LNCAP (cell line): ENCODE measurements at regions not wholly inside any gene's neighbourhood (a gene's known extent, or its start where the extent isn't known, plus 50 kb on each side); places are given as distances from the start of the nearest gene placed in this dataset.

Experiments used
- TF ChIP-seq, protein P1 (sequence below): fragments of 450-650 bp; IDR thresholded peaks from 2 replicates; pipeline ENCODE4 v1.5.1; 2017; ENCODE audit warnings: mild to moderate bottlenecking

DNA sequence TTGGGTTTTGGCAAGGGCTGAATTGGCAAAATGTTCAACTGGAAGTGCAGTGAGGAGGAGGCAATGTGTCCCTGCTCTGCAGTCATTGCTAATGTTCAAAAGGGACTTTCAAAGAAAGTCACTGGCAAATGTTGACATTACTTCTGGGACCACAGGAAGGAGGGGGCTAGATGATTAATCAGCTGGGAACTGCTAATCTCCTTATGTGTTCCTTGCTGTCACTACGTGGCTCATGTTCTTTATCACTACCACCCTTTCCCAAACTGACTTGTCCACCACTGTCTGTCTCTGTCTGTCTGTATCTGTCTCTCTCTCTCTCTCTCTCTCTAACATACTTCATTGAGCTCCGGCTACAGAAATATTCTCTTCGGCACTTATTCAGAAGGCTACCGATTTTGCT is 86.9 kb upstream of the MTPN start:
- TF ChIP-seq, protein P1, sequence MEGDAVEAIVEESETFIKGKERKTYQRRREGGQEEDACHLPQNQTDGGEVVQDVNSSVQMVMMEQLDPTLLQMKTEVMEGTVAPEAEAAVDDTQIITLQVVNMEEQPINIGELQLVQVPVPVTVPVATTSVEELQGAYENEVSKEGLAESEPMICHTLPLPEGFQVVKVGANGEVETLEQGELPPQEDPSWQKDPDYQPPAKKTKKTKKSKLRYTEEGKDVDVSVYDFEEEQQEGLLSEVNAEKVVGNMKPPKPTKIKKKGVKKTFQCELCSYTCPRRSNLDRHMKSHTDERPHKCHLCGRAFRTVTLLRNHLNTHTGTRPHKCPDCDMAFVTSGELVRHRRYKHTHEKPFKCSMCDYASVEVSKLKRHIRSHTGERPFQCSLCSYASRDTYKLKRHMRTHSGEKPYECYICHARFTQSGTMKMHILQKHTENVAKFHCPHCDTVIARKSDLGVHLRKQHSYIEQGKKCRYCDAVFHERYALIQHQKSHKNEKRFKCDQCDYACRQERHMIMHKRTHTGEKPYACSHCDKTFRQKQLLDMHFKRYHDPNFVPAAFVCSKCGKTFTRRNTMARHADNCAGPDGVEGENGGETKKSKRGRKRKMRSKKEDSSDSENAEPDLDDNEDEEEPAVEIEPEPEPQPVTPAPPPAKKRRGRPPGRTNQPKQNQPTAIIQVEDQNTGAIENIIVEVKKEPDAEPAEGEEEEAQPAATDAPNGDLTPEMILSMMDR, result no peak

DNA sequence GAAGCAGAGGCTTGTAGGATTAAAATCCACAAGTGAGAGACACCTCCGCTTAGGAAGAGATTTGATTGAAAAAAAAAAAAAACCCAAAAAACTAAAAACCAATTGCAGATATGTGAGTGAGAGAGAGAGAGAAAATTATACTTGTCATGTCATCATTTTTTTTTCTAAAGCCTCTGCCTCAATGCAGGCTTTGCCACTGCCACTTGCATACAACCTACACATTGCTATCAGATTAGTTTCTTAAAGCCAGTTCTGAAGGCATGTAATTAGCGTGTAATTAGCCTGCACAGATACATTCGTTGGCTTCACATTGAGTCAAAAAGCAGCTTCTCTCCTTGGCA is 86.1 kb upstream of the MTPN start:
- TF ChIP-seq, protein P1, result no peak

DNA sequence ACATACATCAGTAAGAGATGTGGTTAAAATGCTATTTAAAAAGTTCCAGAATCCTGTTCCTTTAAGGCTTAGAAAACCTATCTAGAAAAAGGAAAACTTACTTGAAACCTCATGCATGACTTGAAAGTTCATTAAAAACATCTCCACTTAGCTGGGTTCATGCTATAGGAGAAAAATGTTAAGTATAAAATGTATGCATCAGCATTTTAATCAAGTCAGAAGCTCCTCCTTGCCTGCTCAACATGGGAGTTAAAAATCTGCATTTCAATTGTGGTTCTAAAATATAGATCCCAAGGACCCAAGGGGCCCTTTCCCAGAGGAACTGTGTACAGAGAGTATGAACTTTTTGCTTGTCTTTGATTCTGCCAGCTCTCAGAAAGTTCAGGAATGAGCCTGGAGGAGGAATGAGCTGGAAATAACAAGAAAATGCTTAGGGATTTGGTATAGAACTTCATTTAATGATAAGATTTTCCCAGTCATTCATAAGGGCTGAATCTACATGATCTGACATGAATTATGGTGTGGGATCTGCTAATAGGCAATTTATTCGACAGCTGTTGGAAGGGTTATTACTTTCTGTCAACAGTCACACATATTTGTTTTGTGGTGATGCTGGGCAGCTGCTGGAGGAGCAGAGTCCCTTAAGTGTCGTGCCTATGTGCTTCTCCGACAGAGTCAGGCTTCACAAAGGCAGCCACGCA is 85.6 kb upstream of the MTPN start:
- TF ChIP-seq, protein P1, result no peak

DNA sequence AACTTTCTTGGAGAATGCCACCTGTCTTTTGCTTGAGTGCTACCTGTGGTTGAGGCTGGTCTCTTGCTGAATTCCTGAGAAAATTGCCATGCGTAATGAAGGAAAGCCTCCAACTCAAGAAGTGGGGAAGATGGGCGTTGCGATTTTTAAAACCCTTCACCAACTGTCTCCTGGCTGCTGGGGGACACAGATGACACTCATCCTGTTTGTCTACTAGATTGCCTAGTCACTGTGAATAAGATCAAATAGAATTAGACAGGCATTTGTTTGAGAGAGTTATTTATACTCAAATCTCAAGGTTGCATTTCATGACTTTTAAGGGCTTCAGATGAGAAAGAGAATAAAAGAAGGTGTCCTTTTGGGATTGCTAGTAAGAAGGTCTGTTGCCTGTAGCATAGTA is 84.3 kb upstream of the MTPN start:
- TF ChIP-seq, protein P1, result no peak

DNA sequence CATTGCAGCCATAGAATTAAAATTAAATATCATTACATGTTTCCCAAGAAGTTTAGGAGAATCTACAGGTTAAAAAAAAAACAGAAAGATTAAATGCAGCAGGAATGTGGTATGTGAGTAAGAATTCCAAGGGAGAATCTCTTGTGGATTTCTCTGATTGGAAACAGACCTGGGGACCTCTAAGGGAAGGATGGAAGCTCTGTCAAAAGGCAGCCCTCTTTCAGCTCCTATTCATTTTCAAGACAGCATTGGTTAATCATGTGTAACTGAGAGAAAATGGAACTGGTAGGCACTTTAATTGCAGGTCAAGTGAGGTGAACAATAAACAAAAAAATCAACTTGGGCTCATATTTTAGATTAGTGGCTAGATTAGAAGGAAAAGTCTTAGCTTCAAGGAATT is 81.4 kb upstream of the MTPN start:
- TF ChIP-seq, protein P1, result no peak

DNA sequence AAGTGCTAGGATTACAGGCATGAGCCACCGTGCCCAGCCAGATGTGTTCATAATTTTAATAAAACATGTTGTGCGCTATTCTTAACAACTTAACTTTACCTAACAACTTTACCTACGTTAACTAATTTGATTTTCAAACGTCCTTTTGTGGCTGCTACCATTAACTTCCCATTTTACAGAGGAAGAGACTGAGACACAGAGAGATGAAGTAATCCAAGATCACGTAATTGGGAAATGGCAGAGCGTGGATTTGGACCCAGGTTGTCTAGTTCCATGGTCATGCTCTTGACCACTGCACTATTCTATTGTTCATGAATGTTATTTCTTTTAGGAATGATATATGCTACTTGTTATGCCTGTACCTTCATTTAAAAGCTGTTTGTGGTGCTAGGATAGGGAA is 80.3 kb upstream of the MTPN start:
- TF ChIP-seq, protein P1, result no peak

DNA sequence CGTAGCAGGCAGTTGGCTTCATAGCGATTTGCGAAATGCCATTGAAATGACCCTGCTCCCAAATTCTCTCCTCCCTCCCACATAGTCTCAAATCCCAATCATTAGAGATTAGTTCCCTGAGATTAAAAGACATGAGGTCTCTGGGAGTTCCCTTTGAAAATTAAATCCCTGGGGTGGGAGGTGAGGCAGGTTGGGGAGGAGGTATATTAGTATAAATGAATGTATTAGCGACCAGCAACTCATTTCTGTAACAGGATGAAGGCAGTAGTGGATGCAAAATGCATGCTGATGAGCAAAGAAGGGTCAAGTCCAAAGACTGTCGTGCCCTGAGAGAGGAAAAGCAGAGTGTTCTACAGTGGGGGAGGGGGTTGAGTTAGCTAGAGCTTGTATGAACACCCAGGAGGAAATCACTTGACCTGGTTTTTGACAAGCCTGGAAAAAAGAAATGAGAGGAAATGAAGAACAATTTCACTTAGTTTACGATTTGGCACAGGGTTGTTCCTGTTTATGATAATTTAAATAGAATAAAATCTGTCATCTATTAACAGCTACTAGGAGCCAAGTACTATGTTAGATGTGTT is 79.6 kb upstream of the MTPN start:
- TF ChIP-seq, protein P1, result no peak

DNA sequence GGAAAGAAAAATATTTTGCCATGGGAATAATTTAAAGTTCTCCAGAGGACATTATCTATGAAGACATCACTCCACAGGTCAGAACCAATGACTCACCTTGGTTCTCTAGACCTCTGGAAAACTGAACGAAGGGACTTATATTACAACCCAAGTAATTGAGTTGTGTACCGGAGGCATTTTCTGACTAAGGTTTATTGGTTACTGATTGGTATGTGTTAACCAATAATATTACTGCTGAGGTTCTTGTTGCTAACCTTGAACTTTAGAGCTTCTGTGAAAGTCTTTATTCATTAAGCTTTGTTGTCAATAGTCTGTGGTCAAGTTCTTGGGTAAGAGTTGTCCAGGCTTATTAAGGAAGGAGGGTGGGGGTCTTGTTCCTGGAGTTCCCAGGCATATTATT is 78.1 kb upstream of the MTPN start:
- TF ChIP-seq, protein P1, result no peak
